IMR-90 (cell line): ENCODE measurements at regions not wholly inside any gene's neighbourhood (a gene's known extent, or its start where the extent isn't known, plus 50 kb on each side); places are given as distances from the start of the nearest gene placed in this dataset.

Experiments used
- ATAC-seq: fragments of 200-7000 bp; cut with Tn5 transposase; 2 replicates; pipeline ENCODE4 v1.9.1; 2020; ENCODE audit warnings: low read depth, mild to moderate bottlenecking, moderate library complexity
- BruUV-seq: library from RNA; stranded (reverse); fragments of 400-500 nt; replicated peaks from 2 replicates; lab custom pipeline; 2021; lab: Mats Ljungman, UMichigan
- CTCF ChIA-PET: fragments of 300-600 bp; formaldehyde crosslinking; extraction: SDS; loops from one replicate; lab custom pipeline; 2021; ENCODE audit warnings: antibody characterized with exemption; lab: Yijun Ruan, JAX
- POLR2A ChIA-PET: fragments of 300-600 bp; sonication (Branson Sonifier 250); formaldehyde crosslinking; loops from one replicate; lab custom pipeline; 2022; ENCODE audit warnings: antibody characterized with exemption; ENCODE audit not compliant: unreplicated experiment; lab: Charles Lee
- DNase-seq: peaks from one replicate; pipeline ENCODE4 v3.0.0; 2013
- H2AFZ ChIP-seq: replicated peaks from 2 replicates; pipeline ENCODE3; 2013; ENCODE audit warnings: low read length, mild to moderate bottlenecking; ENCODE audit not compliant: poor library complexity
- H2AK5ac ChIP-seq: 2 replicates; pipeline ENCODE4 v1.6.1; 2013; ENCODE audit warnings: low read depth, low read length, inconsistent platforms
- H2AK9ac ChIP-seq: replicated peaks from 2 replicates; pipeline ENCODE3; 2013; ENCODE audit warnings: mild to moderate bottlenecking, low read depth, low read length, moderate library complexity; ENCODE audit not compliant: poor library complexity
- H2BK120ac ChIP-seq: 2 replicates; pipeline ENCODE4 v1.6.1; 2013; ENCODE audit warnings: low read depth, low read length, inconsistent platforms
- H2BK15ac ChIP-seq: 3 replicates; pipeline ENCODE4 v1.6.1; 2013; ENCODE audit warnings: low read depth, low read length, inconsistent platforms
- H2BK20ac ChIP-seq: 2 replicates; pipeline ENCODE4 v1.6.1; 2013; ENCODE audit warnings: low read depth, mild to moderate bottlenecking, inconsistent platforms, low read length, moderate library complexity
- H2BK5ac ChIP-seq: 2 replicates; pipeline ENCODE4 v1.6.1; 2013; ENCODE audit warnings: mild to moderate bottlenecking, low read depth, low read length, inconsistent platforms; ENCODE audit not compliant: poor library complexity, severe bottlenecking
- H3K14ac ChIP-seq: replicated peaks from 2 replicates; pipeline ENCODE4 v1.6.1; 2013; ENCODE audit warnings: low read depth, low read length, inconsistent platforms
- H3K18ac ChIP-seq: 2 replicates; pipeline ENCODE4 v1.6.1; 2013; ENCODE audit warnings: low read depth, low read length, control low read depth
- H3K23ac ChIP-seq: 2 replicates; pipeline ENCODE4 v1.6.1; 2013; ENCODE audit warnings: low read depth, low read length, inconsistent platforms
- H3K27ac ChIP-seq: 2 replicates; pipeline ENCODE4 v1.5.1; 2013; ENCODE audit warnings: mild to moderate bottlenecking, control low read depth, low read length; ENCODE audit not compliant: insufficient read depth
- H3K27me3 ChIP-seq: 2 replicates; pipeline ENCODE4 v1.6.1; 2013; ENCODE audit warnings: low read length; ENCODE audit not compliant: control insufficient read depth, insufficient read depth
- H3K36me3 ChIP-seq: 2 replicates; pipeline ENCODE4 v1.6.1; 2013; ENCODE audit warnings: low read length, mixed read lengths; ENCODE audit not compliant: control insufficient read depth, insufficient read depth
- H3K4ac ChIP-seq: 2 replicates; pipeline ENCODE4 v1.6.1; 2013; ENCODE audit warnings: low read depth, low read length, inconsistent platforms
- H3K4me1 ChIP-seq: 2 replicates; pipeline ENCODE4 v1.6.1; 2013; ENCODE audit warnings: low read length, mixed read lengths; ENCODE audit not compliant: control insufficient read depth, insufficient read depth
- H3K4me2 ChIP-seq: 2 replicates; pipeline ENCODE4 v1.6.1; 2013; ENCODE audit warnings: low read depth, mild to moderate bottlenecking, control low read depth, low read length, moderate library complexity
- H3K4me3 ChIP-seq: 2 replicates; pipeline ENCODE4 v1.5.1; 2013; ENCODE audit warnings: low read depth, mild to moderate bottlenecking, control low read depth, low read length, moderate library complexity; ENCODE audit not compliant: insufficient read depth
- H3K56ac ChIP-seq: 2 replicates; pipeline ENCODE4 v1.6.1; 2013; ENCODE audit warnings: low read length, inconsistent platforms; ENCODE audit not compliant: insufficient read depth; ENCODE audit errors: extremely low read depth
- H3K79me1 ChIP-seq, 2 experiments: 2 replicates each; pipeline ENCODE4 v1.6.1; 2013; ENCODE audit warnings: low read length in 2 of 2, inconsistent platforms in 1 of 2, low read depth in 1 of 2
- H3K9ac ChIP-seq: 2 replicates; pipeline ENCODE4 v1.6.1; 2013; ENCODE audit warnings: low read depth, low read length, control low read depth
- H3K9me1 ChIP-seq: 2 replicates; pipeline ENCODE4 v1.6.1; 2013; ENCODE audit warnings: low read length, inconsistent platforms; ENCODE audit not compliant: insufficient read depth
- H3K9me3 ChIP-seq: 2 replicates; pipeline ENCODE4 v1.6.1; 2013; ENCODE audit warnings: low read length; ENCODE audit not compliant: control insufficient read depth, insufficient read depth
- H4K20me1 ChIP-seq: 2 replicates; pipeline ENCODE4 v1.6.1; 2013; ENCODE audit warnings: low read length, inconsistent platforms; ENCODE audit not compliant: insufficient read depth
- H4K5ac ChIP-seq: 2 replicates; pipeline ENCODE4 v1.6.1; 2013; ENCODE audit warnings: mild to moderate bottlenecking, low read depth, low read length, control low read depth
- H4K8ac ChIP-seq, 2 experiments: 2 replicates each; pipeline ENCODE4 v1.6.1; 2013; ENCODE audit warnings: low read depth in 2 of 2, low read length in 2 of 2, control low read depth in 1 of 2, inconsistent platforms in 1 of 2
- H4K91ac ChIP-seq: 2 replicates; pipeline ENCODE4 v1.6.1; 2013; ENCODE audit warnings: low read depth, low read length, inconsistent platforms; ENCODE audit not compliant: insufficient read depth
- CHD1 ChIP-seq: IDR thresholded peaks from 2 replicates; pipeline ENCODE4 v1.6.1; 2012; ENCODE audit warnings: low read depth, low read length, improper control_type of control experiment
- CTCF ChIP-seq: conservative IDR thresholded peaks from 2 replicates; pipeline ENCODE4 v1.5.1; 2012; ENCODE audit warnings: mild to moderate bottlenecking, low read depth, low read length, improper control_type of control experiment
- ELK1 ChIP-seq: fragments of 150-350 bp; IDR thresholded peaks from 2 replicates; pipeline ENCODE4 v1.6.1; 2016; ENCODE audit warnings: low read depth, mild to moderate bottlenecking, low read length, moderate library complexity, borderline replicate concordance
- FOS ChIP-seq: fragments of 150-350 bp; IDR thresholded peaks from 2 replicates; pipeline ENCODE4 v1.6.1; 2016; ENCODE audit warnings: low read depth, low read length
- MAFK ChIP-seq: IDR thresholded peaks from 2 replicates; pipeline ENCODE4 v1.6.1; 2012; ENCODE audit warnings: low read depth, low read length, improper control_type of control experiment
- MXI1 ChIP-seq: IDR thresholded peaks from 2 replicates; pipeline ENCODE4 v1.6.1; 2012; ENCODE audit warnings: low read depth, mild to moderate bottlenecking, low read length, moderate library complexity, borderline replicate concordance
- NFE2L2 ChIP-seq: fragments of 150-350 bp; IDR thresholded peaks from 2 replicates; pipeline ENCODE4 v1.6.1; 2016; ENCODE audit warnings: low read depth, mild to moderate bottlenecking, low read length
- RFX5 ChIP-seq: IDR thresholded peaks from 2 replicates; pipeline ENCODE4 v1.8.0; 2012; ENCODE audit warnings: low read depth, mild to moderate bottlenecking, low read length, moderate library complexity
- USF2 ChIP-seq: fragments of 150-350 bp; IDR thresholded peaks from 2 replicates; pipeline ENCODE4 v1.6.1; 2017; ENCODE audit warnings: mild to moderate bottlenecking, antibody characterized with exemption, low read length, low read depth
- WGBS, 2 experiments: methylation state at CpG; one replicate each; pipeline versions ENCODE4 v1.1.5 to v1.1.7; 2013; ENCODE audit warnings: missing lambda C conversion rate in 2 of 2; ENCODE audit not compliant: insufficient read length in 1 of 2; ENCODE audit errors: extremely low coverage in 2 of 2; 5-methylcytosine and 5-hydroxymethylcytosine counted together
- dilution Hi-C: fragments of 300-500 bp; cut with HindIII; formaldehyde crosslinking; loops from one replicate; pipeline ENCODE4 v1.14.3; 2018; ENCODE audit warnings: low sequenced_read_pairs; ENCODE audit not compliant: unreplicated experiment
- in situ Hi-C: fragments of 300-500 bp; cut with MboI; formaldehyde crosslinking; loops from 3 replicates; pipeline ENCODE4 v1.14.3; 2019; ENCODE audit warnings: low sequenced_read_pairs, inconsistent platforms, mixed read lengths
- intact Hi-C: fragments of 100-400 bp; cut with micrococcal nuclease; formaldehyde crosslinking; loops from 2 replicates; pipeline ENCODE4 v1.10.0; 2022

- DNase-seq = no peak
- Histone ChIP-seq H3K23ac (no peak overlapping the region), H3K14ac (no peak overlapping the region), H4K5ac (no peak overlapping the region), H4K8ac (no peak overlapping the region), H3K56ac (no peak overlapping the region), H2AFZ (no peak overlapping the region), H2BK20ac (no peak overlapping the region), H3K79me1 (no peaks in the 10 kb centered on the region), H2AK5ac (no peak overlapping the region), H3K9ac (no peak overlapping the region), H2AK9ac (no peak overlapping the region), H3K4me3 (no peak overlapping the region), H4K20me1 (no peaks in the 10 kb centered on the region), H3K9me1 (no peaks in the 10 kb centered on the region), H2BK5ac (no peak overlapping the region), H2BK15ac (no peak overlapping the region), H3K4me2 (no peak overlapping the region), H3K27me3 (no peaks in the 10 kb centered on the region), H4K91ac (no peak overlapping the region), H3K27ac (no peak overlapping the region), H3K18ac (no peak overlapping the region), H3K4me1 (no peaks in the 10 kb centered on the region), H3K36me3 (no peaks in the 10 kb centered on the region), H3K4ac (no peak overlapping the region), H3K9me3 (no peaks in the 10 kb centered on the region), H2BK120ac (no peak overlapping the region)
- TF ChIP-seq RFX5 = no peak
- TF ChIP-seq CHD1 = no peak
- TF ChIP-seq NFE2L2 = no peak
- no peak for TF ChIP-seq CTCF
- no peak for TF ChIP-seq ELK1
- no peak for TF ChIP-seq MAFK
- no peak for TF ChIP-seq USF2
- TF ChIP-seq FOS = no peak
- TF ChIP-seq MXI1 = no peak
- in situ Hi-C loops (no loop called here), intact Hi-C loops (no loop called here), dilution Hi-C loops (no loop called here)
- POLR2A ChIA-PET = no interaction called here
- CTCF ChIA-PET = no interaction called here
- ATAC-seq = no peak
- no CpG with 5 or more reads among the region's 4 CpGs for WGBS, 2 experiments
- BruUV-seq = no TSS peak
Observed at GRCh38 chr3:41092844-41093243, 106.5 kb upstream of the CTNNB1 start.
